GM21576 (cell line): ENCODE measurements at regions not wholly inside any gene's neighbourhood (a gene's known extent, or its start where the extent isn't known, plus 50 kb on each side); places are given as distances from the start of the nearest gene placed in this dataset.
"Not testable (repeated sequence)": the region's sequence is repeated elsewhere in the genome, so short reads cannot be mapped to it uniquely, and the experiment has no call there.

Source experiments
- ATAC-seq: cut with Tn5 transposase; IDR thresholded peaks from one replicate; pipeline ENCODE4 v1.9.1; 2021; ENCODE audit warnings: mild to moderate bottlenecking, moderate library complexity; ENCODE audit not compliant: unreplicated experiment

DNA sequence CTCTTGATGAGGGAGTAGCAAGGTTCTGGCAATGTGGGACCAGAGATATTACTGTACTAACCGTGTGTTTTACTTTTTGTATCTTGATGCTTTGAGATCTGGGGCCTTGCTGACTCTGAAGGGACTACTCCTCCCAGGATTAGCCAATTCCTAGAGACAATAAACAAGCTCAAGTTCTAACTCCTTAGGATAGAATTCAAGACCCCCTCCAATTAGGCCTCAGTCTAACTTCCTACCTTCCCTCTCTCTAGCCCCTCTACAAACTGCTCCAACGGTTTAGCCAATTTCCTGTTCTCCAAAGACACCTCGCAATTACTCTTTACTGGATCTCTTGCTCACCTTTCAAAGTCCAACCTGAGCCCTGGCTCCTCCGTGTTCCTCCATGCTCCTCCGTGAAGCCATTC lies 158.7 kb upstream of the JARID2 start:
- no peak for ATAC-seq

DNA sequence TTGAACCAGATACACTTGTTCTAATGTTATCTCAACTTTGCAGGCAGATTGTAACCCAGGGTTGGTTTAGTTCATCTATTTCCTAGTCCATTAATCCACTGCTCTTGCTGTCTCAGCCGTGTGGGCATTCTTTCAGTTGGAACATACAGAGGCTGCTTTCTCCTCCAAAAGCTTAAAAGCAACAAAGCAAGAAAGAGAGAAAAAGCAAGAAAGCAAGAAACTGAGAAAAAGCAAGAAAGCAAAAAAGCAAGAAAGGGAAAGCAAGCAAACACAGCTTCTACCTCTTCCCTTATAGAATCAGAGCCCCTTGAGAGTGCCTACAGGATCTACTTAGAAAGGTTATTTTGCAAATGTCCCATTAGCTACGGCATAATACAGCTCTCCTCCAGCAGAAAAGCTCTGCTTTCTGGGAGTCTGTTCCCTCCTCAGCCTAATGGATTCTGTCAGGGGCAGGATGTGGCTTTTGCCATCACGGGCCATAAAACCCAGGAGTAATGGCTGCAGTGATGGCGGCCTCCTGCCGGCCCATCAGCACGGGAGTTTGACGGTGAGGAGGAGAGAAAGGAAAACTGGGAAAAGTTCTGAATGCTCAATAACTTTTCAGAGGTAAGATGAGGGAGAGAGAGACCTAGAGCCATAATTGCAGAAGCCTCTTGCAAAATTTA lies 156.8 kb upstream of the JARID2 start:
- ATAC-seq, result no peak

DNA sequence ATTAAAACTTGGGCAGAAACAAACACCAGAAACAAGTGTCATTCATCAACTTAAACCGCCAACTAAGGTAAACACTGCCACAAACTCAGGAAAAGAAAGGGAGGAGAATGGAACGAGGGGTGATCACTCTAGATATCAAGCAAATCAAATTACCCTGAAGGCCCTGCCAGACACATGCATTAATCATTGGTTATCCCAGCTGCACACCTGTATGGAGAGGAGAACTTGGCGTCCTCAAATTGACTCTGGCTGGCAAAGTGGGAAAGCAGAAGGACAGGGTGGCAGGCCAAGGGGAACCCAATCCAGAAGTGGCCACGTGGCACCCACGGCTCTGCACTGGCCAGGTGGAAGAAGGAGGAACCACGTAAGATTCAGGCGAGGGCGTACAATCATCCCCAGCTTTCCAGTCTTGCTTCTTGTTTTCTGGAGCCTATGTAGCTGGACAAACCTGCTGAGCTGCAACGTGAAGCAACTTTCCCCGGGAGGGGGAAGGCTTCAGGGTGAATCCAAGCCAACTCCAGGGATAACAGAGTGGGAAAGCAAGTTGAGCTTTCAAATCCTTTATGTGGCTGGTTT lies 156.2 kb upstream of the JARID2 start:
- ATAC-seq, result no peak

GRCh38 chr6:15090145-15090579 lies 155.7 kb upstream of the JARID2 start:
- no peak for ATAC-seq

- no peak for ATAC-seq
Observed at GRCh38 chr6:15090745-15091384, 155.0 kb upstream of the JARID2 start.

- no peak for ATAC-seq
Observed at GRCh38 chr6:15096894-15097837, 148.7 kb upstream of the JARID2 start.

GRCh38 chr6:15101130-15101529 lies 144.7 kb upstream of the JARID2 start:
- ATAC-seq, result no peak

GRCh38 chr6:15102241-15102640 lies 143.6 kb upstream of the JARID2 start:
- ATAC-seq, result no peak

DNA sequence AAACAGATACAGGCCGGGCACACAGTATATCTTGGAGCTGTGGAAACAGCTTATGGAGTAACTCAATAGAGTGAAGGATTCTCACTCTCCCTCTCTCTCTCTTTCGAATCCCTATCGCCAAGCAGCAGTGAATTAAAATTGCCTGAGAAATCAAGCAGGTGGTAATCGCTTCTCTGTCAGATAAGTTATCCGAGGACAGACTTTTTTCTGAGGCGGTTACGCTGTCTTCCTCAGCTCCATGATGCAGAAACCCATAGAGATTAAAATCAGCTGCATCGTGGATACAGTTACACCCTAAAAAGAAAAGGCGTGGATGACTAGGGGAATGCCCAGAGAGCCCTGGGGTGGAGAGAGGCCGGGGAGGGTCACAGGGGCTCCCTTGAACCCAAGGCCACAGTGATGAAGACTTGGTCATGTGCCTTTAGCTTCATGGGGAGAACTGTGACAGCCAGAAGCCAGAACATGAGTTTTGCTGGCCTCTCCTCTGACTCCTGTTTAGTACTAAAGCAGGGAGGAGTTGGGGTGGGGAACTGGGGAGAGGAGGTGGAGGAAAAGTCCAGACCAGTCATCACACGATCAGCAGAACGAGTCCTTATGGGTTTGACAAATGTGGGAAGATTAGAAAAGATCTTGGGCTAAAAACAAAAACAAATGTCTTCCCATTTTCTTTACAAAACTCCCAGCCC lies 138.8 kb upstream of the JARID2 start:
- no peak for ATAC-seq

DNA sequence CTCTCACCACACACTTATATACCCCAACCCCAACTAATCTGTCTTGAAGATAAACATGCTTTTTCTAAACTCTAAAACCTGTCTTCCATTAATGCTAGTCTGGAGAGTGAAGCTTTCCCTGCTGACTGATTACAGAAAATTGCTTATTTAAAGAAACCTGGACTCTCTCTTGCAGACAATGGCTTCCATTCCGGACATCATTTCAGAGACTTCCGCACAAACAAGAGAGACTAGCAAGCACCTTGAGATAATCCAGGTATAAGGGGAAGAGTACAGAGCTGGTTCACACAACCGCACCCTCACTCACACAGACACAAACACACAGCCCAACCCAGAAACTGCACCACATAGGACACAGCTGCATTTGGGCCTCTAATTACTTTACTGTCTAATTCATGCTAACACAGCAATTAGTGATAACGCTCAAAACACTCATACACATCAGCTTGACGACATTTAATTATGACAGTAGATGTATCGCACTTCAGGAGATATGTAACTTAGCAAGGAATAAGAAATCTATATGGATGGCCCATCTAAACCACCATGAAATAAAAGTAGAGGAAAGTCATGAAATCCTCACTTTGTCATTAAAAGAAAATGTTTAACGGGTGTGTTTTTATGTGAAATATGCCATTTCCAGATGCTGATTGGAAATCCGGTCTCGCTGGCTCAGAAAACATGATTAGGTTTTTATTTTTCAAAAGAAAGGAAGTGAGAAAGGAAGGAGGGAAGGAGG lies 138.1 kb upstream of the JARID2 start:
- ATAC-seq, result no peak

- no peak for ATAC-seq
Observed at GRCh38 chr6:15108383-15108715, 137.5 kb upstream of the JARID2 start.

DNA sequence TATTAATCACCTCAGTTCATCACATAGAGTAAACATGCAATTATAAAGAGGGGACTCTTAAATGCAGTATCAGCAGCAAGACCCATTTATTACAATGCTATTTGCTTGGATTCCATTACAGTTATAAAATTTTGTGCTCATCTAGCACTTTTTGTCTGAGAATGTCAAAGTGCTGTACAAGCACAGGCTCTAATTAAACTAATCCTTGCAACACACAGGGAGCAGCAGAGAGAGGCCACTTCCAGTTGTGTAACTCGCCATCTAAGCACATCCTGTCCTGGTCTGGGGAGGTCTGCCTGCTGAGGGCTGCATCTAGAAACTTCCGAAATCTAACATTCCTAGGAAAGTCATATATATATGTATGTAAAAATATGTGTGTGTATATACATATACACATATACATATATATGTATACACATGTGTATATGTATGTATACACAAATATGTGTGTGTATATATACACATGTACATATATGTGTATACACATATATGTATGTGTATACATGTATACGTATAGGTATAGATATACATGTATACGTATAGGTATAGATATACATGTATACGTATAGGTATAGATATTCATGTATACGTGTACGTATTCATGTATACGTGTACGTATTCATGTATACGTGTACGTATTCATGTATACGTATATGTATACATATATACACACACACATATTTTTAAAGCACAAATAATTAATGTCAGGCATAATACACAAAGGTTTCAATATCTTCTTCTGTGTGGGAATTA lies 136.4 kb upstream of the JARID2 start:
- no peak for ATAC-seq

GRCh38 chr6:15110726-15111354 lies 135.0 kb upstream of the JARID2 start:
- no peak for ATAC-seq

GRCh38 chr6:15111576-15111975 lies 134.3 kb upstream of the JARID2 start:
- not testable (repeated sequence) for ATAC-seq

DNA sequence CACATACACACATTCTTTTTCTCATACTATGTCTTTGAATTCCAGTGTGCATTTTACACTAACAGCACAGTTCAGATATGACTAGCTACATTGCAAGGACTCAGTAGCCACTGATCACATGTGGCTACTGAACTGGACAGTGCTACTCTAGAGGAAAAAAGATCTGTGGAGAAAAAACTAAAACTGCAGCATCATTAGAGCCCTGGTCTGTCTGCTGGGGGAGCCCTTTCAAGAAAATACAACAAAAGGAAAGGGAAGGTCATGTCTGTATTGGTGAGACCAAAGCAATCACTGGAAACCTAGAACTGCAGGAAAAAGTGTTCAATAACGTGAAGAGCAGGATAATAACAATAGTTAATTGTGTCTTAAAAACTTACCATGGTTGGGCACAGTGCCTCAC lies 132.3 kb upstream of the JARID2 start:
- ATAC-seq, result no peak

GRCh38 chr6:15114061-15114460 lies 131.8 kb upstream of the JARID2 start:
- no peak for ATAC-seq

DNA sequence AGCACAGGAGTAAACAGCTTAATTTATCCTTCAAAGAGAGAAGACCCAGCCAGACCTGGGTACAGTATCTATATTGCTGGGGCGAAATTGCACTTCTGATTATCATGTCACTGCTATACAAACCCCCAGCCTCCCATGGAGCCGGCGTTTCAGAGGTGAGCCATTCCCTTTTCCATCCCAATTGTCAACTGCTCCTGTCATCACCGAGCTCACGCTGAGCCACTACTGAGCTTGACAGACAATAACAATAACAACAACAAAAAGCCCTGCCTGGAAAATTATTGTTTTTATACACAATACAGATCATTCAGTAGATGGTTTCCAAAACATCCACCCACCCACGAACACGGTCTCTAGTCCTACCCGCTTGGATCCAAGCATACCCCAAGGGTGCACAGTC lies 129.0 kb upstream of the JARID2 start:
- no peak for ATAC-seq

DNA sequence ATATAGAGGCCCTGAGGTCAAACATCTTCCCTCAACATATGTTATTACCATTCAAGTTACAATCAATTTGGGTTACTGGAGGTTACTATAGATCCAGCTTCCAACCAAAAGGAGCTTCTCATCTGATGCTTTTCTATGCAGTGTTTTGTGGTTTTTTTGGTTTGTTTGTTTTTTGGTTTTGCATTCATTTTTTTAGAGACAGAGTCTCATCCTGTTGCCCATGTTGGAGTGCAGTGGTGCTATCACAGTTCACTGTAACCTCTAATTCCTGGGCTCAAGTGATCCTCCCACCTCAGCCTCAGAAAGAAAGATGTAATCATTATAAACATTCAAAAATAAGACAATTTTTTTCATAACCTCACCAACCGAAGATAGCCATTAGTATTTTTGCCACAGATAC lies 124.4 kb upstream of the JARID2 start:
- no peak for ATAC-seq

DNA sequence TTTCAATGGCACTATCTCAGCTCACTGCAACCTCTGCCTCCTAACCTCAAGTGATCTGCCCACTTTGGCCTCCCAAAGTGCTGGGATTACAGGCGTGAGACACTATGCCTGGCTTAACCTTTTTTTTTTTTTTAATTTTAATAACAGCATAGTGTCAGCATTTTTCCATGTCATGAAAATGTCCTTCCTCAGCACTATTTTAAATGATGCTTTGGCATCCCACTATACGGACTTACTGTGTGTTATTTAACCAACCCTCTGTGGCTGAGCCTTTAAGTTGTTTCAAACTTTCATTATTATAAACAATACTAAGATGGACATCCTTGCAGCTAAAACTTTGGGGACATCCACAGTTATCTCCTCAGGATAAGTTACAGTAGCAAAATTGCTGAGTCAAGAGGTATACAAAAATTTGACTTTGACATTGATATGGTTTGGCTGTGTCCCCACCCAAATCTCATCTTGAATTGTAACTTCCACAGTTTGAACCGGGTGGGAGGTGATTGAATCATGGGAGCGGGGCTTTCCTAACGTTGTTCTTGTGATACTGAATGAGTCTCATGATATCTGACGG lies 123.8 kb upstream of the JARID2 start:
- ATAC-seq, result no peak
